Kidney (tissue), 13 donors: ENCODE measurements at regions not wholly inside any gene's neighbourhood (a gene's known extent, or its start where the extent isn't known, plus 50 kb on each side); places are given as distances from the start of the nearest gene placed in this dataset.

ENCODE experiments used
- DNase-seq, 5 donors: peaks; one replicate each; pipeline ENCODE4 v3.0.0-alpha.2; 2013 to 2020
- FAIRE-seq: peaks from 2 replicates; lab custom pipeline; 2012; peaks lifted over from hg19 to GRCh38; lab: Jason Lieb, UNC
- H3K27ac ChIP-seq, 2 donors: one replicate each; pipeline ENCODE4 v1.7.0; 2013; ENCODE audit warnings: low read depth in 2 of 2, low read length in 2 of 2, inconsistent platforms in 1 of 2
- H3K27me3 ChIP-seq: one replicate; pipeline ENCODE4 v1.7.1; 2013; ENCODE audit warnings: low read length, inconsistent platforms; ENCODE audit not compliant: control insufficient read depth, insufficient read depth
- H3K36me3 ChIP-seq, 3 donors: one replicate each; pipeline versions ENCODE4 v1.7.0 to v1.7.1; 2013; ENCODE audit warnings: low read length in 3 of 3, control low read depth in 1 of 3, inconsistent platforms in 1 of 3; ENCODE audit not compliant: insufficient read depth in 3 of 3, control insufficient read depth in 2 of 3
- H3K4me1 ChIP-seq, 3 donors: one replicate each; pipeline versions ENCODE4 v1.7.0 to v1.7.1; 2013; ENCODE audit warnings: low read length in 3 of 3, inconsistent platforms in 1 of 3, low read depth in 1 of 3; ENCODE audit not compliant: control insufficient read depth in 2 of 3, insufficient read depth in 2 of 3
- H3K4me3 ChIP-seq, 3 donors: one replicate each; pipeline versions ENCODE4 v1.7.0 to v1.8.1; 2013; ENCODE audit warnings: low read length in 3 of 3, control low read depth in 1 of 3, inconsistent platforms in 1 of 3
- H3K9ac ChIP-seq, 3 donors: one replicate each; pipeline versions ENCODE4 v1.7.0 to v1.7.1; 2013; ENCODE audit warnings: low read length in 3 of 3, control low read depth in 1 of 3, inconsistent platforms in 1 of 3
- H3K9me3 ChIP-seq, 3 donors: one replicate each; pipeline versions ENCODE4 v1.7.0 to v1.7.1; 2013; ENCODE audit warnings: low read length in 3 of 3, control low read depth in 1 of 3, inconsistent platforms in 1 of 3; ENCODE audit not compliant: control insufficient read depth in 2 of 3, insufficient read depth in 1 of 3
- CTCF ChIP-seq: IDR thresholded peaks from 3 replicates; pipeline ENCODE4 v1.5.1; 2012; ENCODE audit warnings: mild to moderate bottlenecking, moderate library complexity, borderline replicate concordance; ENCODE audit not compliant: insufficient read depth; ENCODE audit errors: extremely low read depth
- intact Hi-C: fragments of 100-400 bp; cut with DNase I; formaldehyde crosslinking; loops from one replicate; pipeline ENCODE4 v1.11.1; 2022
- donor health status: control.
- donor health status: control.
- donor health status: control.
- donor health status: control.
- donor health status: control.
- donor health status: DM: yes; HTN: yes; CAD: no.
- donor health status: Normal renal cell carcinoma (clear cell type).

- Histone ChIP-seq H3K9me3 (no peaks in the 10 kb centered on the region), H3K27ac (no peak overlapping the region), H3K27me3 (no peaks in the 10 kb centered on the region), H3K4me1 (no peaks in the 10 kb centered on the region), H3K36me3 (no peaks in the 10 kb centered on the region), H3K9ac (no peak overlapping the region), H3K4me3 (no peak overlapping the region)
- FAIRE-seq (no peak), DNase-seq (peak in 4 of 5 donors; percentile 35 to 89 (median 74))
- intact Hi-C loops = no loop called here
- TF ChIP-seq CTCF = no peak
Observed at GRCh38 chr10:120327675-120328074, 129.4 kb upstream of the PLPP4 start.

- no peaks in the 10 kb centered on the region for H3K27me3 ChIP-seq
- no peak overlapping the region for H3K9ac ChIP-seq
- FAIRE-seq (no peak), DNase-seq (no peak)
- H3K27ac ChIP-seq = no peak overlapping the region
- TF ChIP-seq CTCF = no peak
- no peaks in the 10 kb centered on the region for H3K9me3 ChIP-seq
- intact Hi-C loops = no loop called here
- no peaks in the 10 kb centered on the region for H3K36me3 ChIP-seq
- H3K4me3 ChIP-seq = no peak overlapping the region
- H3K4me1 ChIP-seq = no peaks in the 10 kb centered on the region
Observed at GRCh38 chr10:120328647-120329046, 128.4 kb upstream of the PLPP4 start.

GRCh38 chr10:120335553-120335952 is 121.5 kb upstream of the PLPP4 start:
- H3K4me3 ChIP-seq = no peak overlapping the region
- DNase-seq = no peak
- H3K4me1 ChIP-seq = no peaks in the 10 kb centered on the region
- no peaks in the 10 kb centered on the region for H3K27me3 ChIP-seq
- no peak overlapping the region for H3K27ac ChIP-seq
- intact Hi-C loops = no loop called here
- H3K36me3 ChIP-seq = no peaks in the 10 kb centered on the region
- H3K9me3 ChIP-seq = no peaks in the 10 kb centered on the region
- no peak overlapping the region for H3K9ac ChIP-seq
- no peak for TF ChIP-seq CTCF
- no peak for FAIRE-seq

GRCh38 chr10:120336306-120336910 is 120.6 kb upstream of the PLPP4 start:
- no peak for FAIRE-seq
- Histone ChIP-seq H3K4me1 (no peaks in the 10 kb centered on the region), H3K9me3 (no peaks in the 10 kb centered on the region), H3K4me3 (no peak overlapping the region), H3K27ac (no peak overlapping the region), H3K9ac (no peak overlapping the region), H3K27me3 (no peaks in the 10 kb centered on the region), H3K36me3 (no peaks in the 10 kb centered on the region)
- intact Hi-C loops = no loop called here
- no peak for DNase-seq
- TF ChIP-seq CTCF = no peak
